HepG2 (cell line): ENCODE measurements at regions not wholly inside any gene's neighbourhood (a gene's known extent, or its start where the extent isn't known, plus 50 kb on each side); places are given as distances from the start of the nearest gene placed in this dataset.

Experiments
- ATAC-seq: fragments of 200-7000 bp; cut with Tn5 transposase; 3 replicates; pipeline ENCODE4 v1.9.1; 2020; ENCODE audit warnings: mild to moderate bottlenecking, moderate library complexity
- BruUV-seq: library from RNA; stranded (reverse); fragments of 400-500 nt; replicated peaks from 2 replicates; lab custom pipeline; 2021; lab: Mats Ljungman, UMichigan
- CTCF ChIA-PET: fragments of 300-600 bp; formaldehyde crosslinking; extraction: SDS; loops from one replicate; lab custom pipeline; 2021; ENCODE audit warnings: low total read pairs, inconsistent platforms, low intra/inter-chr PET ratio; lab: Yijun Ruan, JAX
- POLR2A ChIA-PET: fragments of 350-600 bp; sonication (Branson Sonifier 250); formaldehyde crosslinking; loops from one replicate; lab custom pipeline; 2020; ENCODE audit warnings: antibody characterized with exemption, inconsistent platforms; lab: Yijun Ruan, JAX
- DNase-seq: peaks from one replicate; pipeline ENCODE4 v3.0.0-alpha.2; 2015; ENCODE audit warnings: low spot score
- FAIRE-seq: peaks from 3 replicates; lab custom pipeline; 2011; peaks lifted over from hg19 to GRCh38; lab: Jason Lieb, UNC
- H2AFZ ChIP-seq: one replicate; pipeline ENCODE4 v1.6.1; 2011; ENCODE audit warnings: low read length, inconsistent platforms
- H3K27ac ChIP-seq: fragments of 300-600 bp; 3 replicates; pipeline ENCODE4 v1.8.0; 2011; ENCODE audit warnings: mixed run types, mild to moderate bottlenecking, mixed read lengths, low read length, inconsistent platforms; ENCODE audit not compliant: insufficient read depth; ENCODE audit errors: extremely low read length
- H3K27me3 ChIP-seq, 2 experiments: fragments of 200-600 bp in 1 of 2; 2 replicates in 1 of 2; 3 replicates in 1 of 2; pipeline versions ENCODE4 v1.6.0 to v1.8.0; 2011; ENCODE audit warnings: low read length in 2 of 2, mild to moderate bottlenecking in 2 of 2, moderate library complexity in 2 of 2, inconsistent platforms in 1 of 2; ENCODE audit not compliant: insufficient read depth in 2 of 2, control insufficient read depth in 1 of 2
- H3K36me3 ChIP-seq, 2 experiments: fragments of 200-600 bp in 1 of 2; replicated peaks in 1 of 2; 2 replicates in 1 of 2; 3 replicates in 1 of 2; pipeline versions ENCODE4 v1.5.1 to v1.8.0; 2011; ENCODE audit warnings: low read length in 2 of 2, inconsistent platforms in 1 of 2; ENCODE audit not compliant: insufficient read depth in 2 of 2, control insufficient read depth in 1 of 2
- H3K4me1 ChIP-seq: 2 replicates; pipeline ENCODE4 v1.5.1; 2012; ENCODE audit warnings: low read length, inconsistent platforms; ENCODE audit not compliant: insufficient read depth
- H3K4me2 ChIP-seq: 2 replicates; pipeline ENCODE4 v1.6.0; 2011; ENCODE audit warnings: low read depth, low read length, inconsistent platforms
- H3K4me3 ChIP-seq, 3 experiments: fragments of 200-600 bp in 1 of 3; sonication (generic), shearing (Covaris generic) in 1 of 3; replicated peaks in 1 of 3; 2 replicates each; pipeline ENCODE4 v1.5.1; 2011 to 2016; ENCODE audit warnings: low read length in 3 of 3, inconsistent platforms in 2 of 3, low read depth in 2 of 3, mild to moderate bottlenecking in 2 of 3, control low read depth in 1 of 3, mixed read lengths in 1 of 3; ENCODE audit not compliant: insufficient read depth in 1 of 3
- H3K79me2 ChIP-seq: one replicate; pipeline ENCODE4 v1.6.1; 2011; ENCODE audit warnings: low read length, inconsistent platforms; ENCODE audit not compliant: insufficient read depth
- H3K9ac ChIP-seq: 2 replicates; pipeline ENCODE4 v1.6.0; 2011; ENCODE audit warnings: mild to moderate bottlenecking, low read depth, low read length, inconsistent platforms; ENCODE audit not compliant: insufficient read depth
- H3K9me3 ChIP-seq: 2 replicates; pipeline ENCODE4 v1.5.1; 2012; ENCODE audit warnings: mild to moderate bottlenecking, low read length
- H4K20me1 ChIP-seq: 2 replicates; pipeline ENCODE4 v1.6.0; 2011; ENCODE audit warnings: inconsistent platforms, mild to moderate bottlenecking, low read length, moderate library complexity; ENCODE audit not compliant: insufficient read depth
- CENPT ChIP-seq: sonication (generic); formaldehyde crosslinking; IDR thresholded peaks from 2 replicates; pipeline ENCODE4 v1.8.0; 2022; ENCODE audit warnings: low read depth, mild to moderate bottlenecking, moderate library complexity, missing genetic modification reagents
- KIAA2018 ChIP-seq: sonication (generic); formaldehyde crosslinking; IDR thresholded peaks from 2 replicates; pipeline ENCODE4 v1.5.0; 2020; ENCODE audit warnings: mild to moderate bottlenecking, missing genetic modification reagents, borderline replicate concordance
- KLF13 ChIP-seq: sonication (generic); formaldehyde crosslinking; IDR thresholded peaks from 2 replicates; pipeline ENCODE4 v1.4.0; 2020; ENCODE audit warnings: mild to moderate bottlenecking, missing genetic modification reagents
- KMT2A ChIP-seq: sonication (generic); formaldehyde crosslinking; IDR thresholded peaks from 2 replicates; pipeline ENCODE4 v1.4.0; 2020; ENCODE audit warnings: missing genetic modification reagents
- NFKB2 ChIP-seq: sonication (generic); formaldehyde crosslinking; IDR thresholded peaks from 2 replicates; pipeline ENCODE4 v1.4.0; 2020; ENCODE audit warnings: missing genetic modification reagents, borderline replicate concordance
- NR2C2 ChIP-seq: sonication (generic); formaldehyde crosslinking; IDR thresholded peaks from 2 replicates; pipeline ENCODE4 v1.4.0; 2020; ENCODE audit warnings: missing genetic modification reagents, mild to moderate bottlenecking, moderate library complexity, borderline replicate concordance
- POLR2G ChIP-seq: fragments of 200-400 bp; formaldehyde crosslinking; IDR thresholded peaks from 2 replicates; pipeline ENCODE4 v1.6.1; 2018; ENCODE audit warnings: mild to moderate bottlenecking, low read depth, low read length, moderate library complexity
- PREB ChIP-seq: sonication (generic); formaldehyde crosslinking; IDR thresholded peaks from 2 replicates; pipeline ENCODE4 v1.4.0; 2020; ENCODE audit warnings: missing genetic modification reagents
- TCF12 ChIP-seq, 2 experiments: fragments of 450-650 bp in 1 of 2; sonication (generic) in 1 of 2; formaldehyde crosslinking in 1 of 2; IDR thresholded peaks; 2 replicates each; pipeline versions ENCODE4 v1.6.1 to v1.8.0; 2017 to 2022; ENCODE audit warnings: antibody characterized with exemption in 1 of 2, mild to moderate bottlenecking in 1 of 2, missing genetic modification reagents in 1 of 2, moderate library complexity in 1 of 2
- THYN1 ChIP-seq: sonication (generic); formaldehyde crosslinking; IDR thresholded peaks from 2 replicates; pipeline ENCODE4 v1.8.1; 2023; ENCODE audit warnings: low read depth, mild to moderate bottlenecking, moderate library complexity, missing genetic modification reagents, borderline replicate concordance
- ZNF280B ChIP-seq: sonication (generic); formaldehyde crosslinking; IDR thresholded peaks from 2 replicates; pipeline ENCODE4 v1.5.0; 2020; ENCODE audit warnings: missing genetic modification reagents, mild to moderate bottlenecking, borderline replicate concordance
- ZNF33B ChIP-seq: sonication (generic); formaldehyde crosslinking; IDR thresholded peaks from 2 replicates; pipeline ENCODE4 v1.5.1; 2020; ENCODE audit warnings: mild to moderate bottlenecking, missing genetic modification reagents
- ZNF367 ChIP-seq: sonication (generic); formaldehyde crosslinking; IDR thresholded peaks from 2 replicates; pipeline ENCODE4 v1.4.0; 2020; ENCODE audit warnings: missing genetic modification reagents, borderline replicate concordance
- ZNF605 ChIP-seq: sonication (generic); formaldehyde crosslinking; IDR thresholded peaks from 2 replicates; pipeline ENCODE4 v1.8.0; 2022; ENCODE audit warnings: mild to moderate bottlenecking, missing genetic modification reagents
- ZNF773 ChIP-seq: sonication (generic); formaldehyde crosslinking; IDR thresholded peaks from 2 replicates; pipeline ENCODE4 v1.4.0; 2020; ENCODE audit warnings: missing genetic modification reagents, borderline replicate concordance
- WGBS: methylation state at CpG from one replicate; pipeline ENCODE4 v1.1.6; 2017; ENCODE audit warnings: low lambda C conversion rate; 5-methylcytosine and 5-hydroxymethylcytosine counted together
- in situ Hi-C: cut with HindIII; loops from 2 replicates; pipeline ENCODE4 v1.10.0; 2017; ENCODE audit warnings: low pct_unique_long_range_greater_than_20kb; ENCODE audit not compliant: extremely low pct_ligation_motif_present
- intact Hi-C: fragments of 100-400 bp; cut with micrococcal nuclease; formaldehyde crosslinking; loops from one replicate; pipeline ENCODE4 v1.10.0; 2022; ENCODE audit not compliant: unreplicated experiment

GRCh38 chr9:87158765-87159164 is 211.5 kb upstream of the GAS1 start:
- no peak overlapping the region for H3K27ac ChIP-seq
- no peaks in the 10 kb centered on the region for H4K20me1 ChIP-seq
- CTCF ChIA-PET: no interaction called here
- FAIRE-seq: no peak
- POLR2A ChIA-PET: no interaction called here
- intact Hi-C loops: no loop called here
- no peak for DNase-seq
- no peak overlapping the region for H3K4me2 ChIP-seq
- no peaks in the 10 kb centered on the region for H3K4me1 ChIP-seq
- no peak for ATAC-seq
- 6% methylated on average over 2 of the region's 2 CpGs for WGBS
- in situ Hi-C loops: no loop called here
- no peaks in the 10 kb centered on the region for H3K9me3 ChIP-seq
- H2AFZ ChIP-seq: no peak overlapping the region
- no peak overlapping the region for H3K4me3 ChIP-seq
- no TSS peak for BruUV-seq
- peaks cover 0 to 12% of the 10 kb centered on the region in 2 experiments; a peak in 2 of 5 replicates for H3K27me3 ChIP-seq
- no peaks in the 10 kb centered on the region for H3K36me3 ChIP-seq
- H3K9ac ChIP-seq: no peak overlapping the region
- no peaks in the 10 kb centered on the region for H3K79me2 ChIP-seq
- TF ChIP-seq ZNF33B (CRISPR knock-in tag) (no peak), NFKB2 (CRISPR knock-in tag) (no peak), KLF13 (CRISPR knock-in tag) (no peak), CENPT (CRISPR knock-in tag) (no peak), ZNF280B (CRISPR knock-in tag) (no peak), ZNF367 (CRISPR knock-in tag) (no peak), KIAA2018 (CRISPR knock-in tag) (no peak), POLR2G (no peak), NR2C2 (CRISPR knock-in tag) (no peak), ZNF605 (CRISPR knock-in tag) (no peak), TCF12 (IDR thresholded peaks at IDR 0.05) (no peak), TCF12 (CRISPR knock-in tag; IDR thresholded peaks at IDR 0.05) (no peak), KMT2A (CRISPR knock-in tag) (no peak), PREB (CRISPR knock-in tag) (no peak), THYN1 (no peak), ZNF773 (CRISPR knock-in tag) (no peak)
